GM12892 (cell line): ENCODE measurements at regions not wholly inside any gene's neighbourhood (a gene's known extent, or its start where the extent isn't known, plus 50 kb on each side); places are given as distances from the start of the nearest gene placed in this dataset.

ENCODE experiments used
- POLR2A ChIP-seq: IDR thresholded peaks from 2 replicates; pipeline ENCODE4 v1.6.1; 2011; ENCODE audit warnings: low read depth, low read length, control low read depth
- POLR2AphosphoS5 ChIP-seq: IDR thresholded peaks from 2 replicates; pipeline ENCODE4 v1.6.1; 2011; ENCODE audit warnings: low read depth, low read length, control low read depth

DNA sequence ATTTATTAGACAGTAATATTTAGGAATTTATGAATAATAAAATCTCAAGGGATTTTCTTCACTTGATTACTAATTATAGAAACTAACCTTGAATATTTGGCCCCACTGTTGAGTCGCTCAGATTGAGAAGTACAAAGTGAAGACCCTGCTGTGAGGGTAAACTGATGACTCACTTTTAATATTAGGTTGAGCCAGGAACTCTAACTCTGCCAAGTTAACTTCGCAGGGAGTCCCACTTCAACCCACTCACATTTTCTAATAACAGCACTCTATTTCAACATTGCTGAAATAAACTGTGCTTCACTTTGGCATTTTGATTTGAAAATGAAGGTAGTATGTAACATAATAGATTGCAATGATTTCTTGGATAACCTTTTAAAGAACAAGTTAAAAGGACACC is 200.7 kb downstream of the POLR1F start:
- no peak for TF ChIP-seq POLR2A
- no peak for TF ChIP-seq POLR2AphosphoS5
